ES-I3 (cell line): ENCODE measurements at regions not wholly inside any gene's neighbourhood (a gene's known extent, or its start where the extent isn't known, plus 50 kb on each side); places are given as distances from the start of the nearest gene placed in this dataset.

ENCODE experiments used
- H3K36me3 ChIP-seq: 2 replicates; pipeline ENCODE4 v1.6.1; 2013; ENCODE audit warnings: mild to moderate bottlenecking, low read length, control low read depth, moderate library complexity; ENCODE audit not compliant: insufficient read depth
- H3K4me1 ChIP-seq: 2 replicates; pipeline ENCODE4 v1.6.1; 2013; ENCODE audit warnings: mild to moderate bottlenecking, control low read depth, low read length; ENCODE audit not compliant: insufficient read depth
- H3K9ac ChIP-seq: 2 replicates; pipeline ENCODE4 v1.6.1; 2013; ENCODE audit warnings: low read depth, mild to moderate bottlenecking, low read length, moderate library complexity
- H3K9me3 ChIP-seq: 2 replicates; pipeline ENCODE4 v1.6.1; 2013; ENCODE audit warnings: mild to moderate bottlenecking, low read length, moderate library complexity; ENCODE audit not compliant: control insufficient read depth, insufficient read depth

DNA sequence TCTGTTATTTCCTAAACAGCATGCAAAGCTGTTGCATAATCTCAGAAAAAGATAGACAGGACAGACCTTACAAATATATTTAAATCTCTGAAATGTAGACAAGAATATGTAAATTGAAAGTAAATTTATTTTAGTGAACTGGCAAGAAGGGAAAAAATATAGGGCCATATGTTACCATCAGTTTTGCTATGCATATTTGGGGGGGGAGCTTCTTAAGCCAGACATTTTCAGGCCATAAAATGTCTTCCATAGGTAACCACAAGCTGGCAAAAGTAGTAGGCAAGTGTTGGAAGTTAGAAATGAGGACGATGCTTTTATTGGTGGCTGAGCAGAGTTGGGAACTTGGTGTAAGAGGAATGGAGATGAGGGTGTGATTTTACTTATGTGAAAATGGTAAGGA lies 272.0 kb upstream of the CXXC4 start:
- Histone ChIP-seq H3K9ac (no peak overlapping the region), H3K9me3 (no peaks in the 10 kb centered on the region), H3K36me3 (no peaks in the 10 kb centered on the region), H3K4me1 (no peaks in the 10 kb centered on the region)

- Histone ChIP-seq H3K36me3 (no peaks in the 10 kb centered on the region), H3K4me1 (no peaks in the 10 kb centered on the region), H3K9ac (no peak overlapping the region), H3K9me3 (no peaks in the 10 kb centered on the region)
Observed at GRCh38 chr4:104772849-104773248, 278.2 kb upstream of the CXXC4 start.

- Histone ChIP-seq H3K4me1 (no peaks in the 10 kb centered on the region), H3K9me3 (no peaks in the 10 kb centered on the region), H3K9ac (no peak overlapping the region), H3K36me3 (no peaks in the 10 kb centered on the region)
Observed at GRCh38 chr4:104795264-104795939, 300.7 kb upstream of the CXXC4 start.

DNA sequence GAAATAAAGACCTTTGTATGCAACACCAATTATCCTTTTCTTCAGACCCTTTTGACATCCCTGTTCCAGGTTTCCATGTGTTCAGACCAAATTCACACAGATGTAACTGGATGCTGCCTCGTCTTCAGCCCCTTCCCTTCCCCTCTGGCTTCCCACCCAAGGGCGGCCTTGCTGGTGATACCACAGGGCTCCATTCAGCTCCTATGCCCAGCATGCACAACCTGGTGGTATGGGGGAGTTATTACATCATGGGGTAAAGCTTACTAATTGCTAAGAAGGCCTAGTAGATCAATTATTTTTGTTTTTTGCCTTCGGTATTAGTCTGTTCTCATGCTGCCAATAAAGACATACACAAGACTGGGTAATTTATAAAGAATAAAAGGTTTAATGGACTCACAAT lies 317.0 kb upstream of the CXXC4 start:
- Histone ChIP-seq H3K9me3 (no peaks in the 10 kb centered on the region), H3K4me1 (no peaks in the 10 kb centered on the region), H3K36me3 (no peaks in the 10 kb centered on the region), H3K9ac (no peak overlapping the region)

DNA sequence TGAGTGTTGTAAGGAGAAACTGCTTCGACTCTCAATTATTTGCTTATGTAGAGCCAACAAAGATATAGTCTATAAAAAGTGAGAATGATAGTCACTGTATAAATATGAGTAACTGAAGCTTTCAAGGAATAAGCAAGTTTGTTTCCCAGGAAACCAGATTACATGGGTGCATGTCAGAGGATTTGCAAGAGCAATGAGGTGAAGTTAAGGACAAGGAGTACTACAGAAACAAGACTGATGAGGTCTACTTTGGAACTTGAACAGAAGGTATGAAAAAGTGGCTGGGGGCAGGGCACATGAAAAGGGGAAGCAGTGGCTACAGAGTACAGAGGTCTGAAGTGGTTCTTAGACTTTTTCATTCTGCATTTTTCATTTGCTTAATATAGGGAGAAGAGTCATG lies 321.0 kb upstream of the CXXC4 start:
- Histone ChIP-seq H3K9ac (no peak overlapping the region), H3K36me3 (no peaks in the 10 kb centered on the region), H3K9me3 (no peaks in the 10 kb centered on the region), H3K4me1 (no peaks in the 10 kb centered on the region)

DNA sequence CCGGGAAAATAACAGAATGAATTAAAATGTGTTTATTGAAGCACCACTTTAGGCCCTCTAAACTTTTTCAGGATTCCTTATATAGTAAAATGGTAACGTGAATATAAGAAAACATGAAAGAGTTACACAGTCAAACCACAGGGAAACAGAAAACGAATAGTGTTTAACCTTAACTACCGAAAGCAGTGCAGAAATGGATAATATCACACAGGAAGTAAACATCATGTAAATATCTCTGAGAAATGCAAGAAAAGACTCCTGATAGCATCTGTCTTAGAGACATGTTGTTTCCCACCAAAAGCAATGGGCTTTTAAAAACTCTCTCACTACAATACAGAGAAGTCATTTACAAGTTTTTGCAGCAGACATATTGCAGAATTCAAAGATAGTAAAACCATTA lies 323.9 kb upstream of the CXXC4 start:
- Histone ChIP-seq H3K9me3 (no peaks in the 10 kb centered on the region), H3K36me3 (no peaks in the 10 kb centered on the region), H3K4me1 (no peaks in the 10 kb centered on the region), H3K9ac (no peak overlapping the region)

DNA sequence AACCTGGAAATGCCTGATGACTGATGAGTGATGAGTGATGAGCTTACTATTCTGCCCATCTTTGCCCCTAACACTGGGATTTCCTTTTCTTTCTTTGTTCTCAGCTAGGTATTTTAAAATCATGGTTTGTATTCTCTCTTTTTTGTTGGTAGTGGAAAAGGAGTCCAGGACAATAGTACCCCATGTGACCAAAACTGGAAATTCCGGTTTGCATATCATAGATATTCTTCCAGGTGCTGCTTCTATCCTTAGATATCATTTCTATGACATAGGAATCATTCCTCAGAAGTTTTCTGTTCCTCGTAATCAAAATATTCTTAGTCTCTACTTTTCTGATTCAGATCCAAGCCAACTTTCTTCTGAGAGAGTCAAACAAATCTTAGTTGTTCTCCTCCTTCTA lies 320.5 kb upstream of the TET2 start:
- H3K4me1 ChIP-seq = no peaks in the 10 kb centered on the region
- no peaks in the 10 kb centered on the region for H3K9me3 ChIP-seq
- H3K9ac ChIP-seq = no peak overlapping the region
- H3K36me3 ChIP-seq = no peaks in the 10 kb centered on the region

DNA sequence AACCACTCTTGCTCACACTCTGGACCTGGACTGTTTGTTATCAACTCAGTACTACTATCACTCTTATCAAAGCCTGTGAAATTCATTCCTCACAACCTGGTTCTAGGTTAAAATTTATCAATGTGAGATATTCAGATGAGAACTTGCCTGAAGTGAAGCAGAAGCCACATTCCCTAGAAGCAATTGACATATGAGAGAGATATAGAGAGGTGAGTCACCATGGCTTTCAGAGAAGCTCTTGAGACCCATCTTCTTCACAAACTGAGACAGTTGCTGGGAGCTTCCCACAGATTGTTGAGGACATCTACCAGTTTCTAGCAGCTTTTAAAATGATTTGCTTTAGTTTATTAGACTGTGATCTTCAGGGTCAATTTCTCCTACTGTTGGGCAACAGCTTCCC lies 316.9 kb upstream of the TET2 start:
- no peaks in the 10 kb centered on the region for H3K36me3 ChIP-seq
- H3K4me1 ChIP-seq = no peaks in the 10 kb centered on the region
- H3K9ac ChIP-seq = no peak overlapping the region
- H3K9me3 ChIP-seq = no peaks in the 10 kb centered on the region

DNA sequence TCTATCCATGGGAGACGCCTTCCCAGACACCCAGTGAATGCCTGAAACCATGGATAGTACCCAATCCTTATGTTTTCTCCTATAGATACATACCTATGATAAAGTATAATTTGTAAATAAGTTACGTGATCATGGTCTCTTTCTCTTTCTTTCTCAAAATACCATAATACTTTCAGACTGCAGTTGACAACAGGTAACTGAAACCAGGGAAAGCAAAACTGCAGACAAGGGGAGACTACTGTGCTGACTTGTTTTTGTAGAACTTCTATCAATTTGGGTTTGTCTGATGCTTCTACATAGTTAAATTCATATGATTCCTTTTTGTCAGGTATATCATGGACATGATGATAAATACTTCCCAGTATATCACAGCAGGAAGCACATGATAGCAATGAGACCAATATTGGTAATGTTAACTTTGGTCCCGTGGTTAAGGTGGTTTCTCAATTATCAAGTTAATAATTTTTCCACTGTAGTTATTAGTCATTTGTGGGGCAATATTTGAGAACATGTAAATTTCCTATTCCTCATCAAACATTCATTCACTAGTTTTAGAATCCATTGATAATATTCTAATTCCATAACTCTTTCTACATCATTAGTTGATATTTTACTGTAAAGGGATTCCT lies 298.0 kb upstream of the TET2 start:
- Histone ChIP-seq H3K4me1 (no peaks in the 10 kb centered on the region; the same call in 1 of the 2 replicates), H3K36me3 (no peaks in the 10 kb centered on the region), H3K9me3 (no peaks in the 10 kb centered on the region), H3K9ac (no peak overlapping the region)

GRCh38 chr4:104859601-104860237 lies 287.0 kb upstream of the TET2 start:
- peaks cover 7% of the 10 kb centered on the region; the same call in 1 of the 2 replicates for H3K4me1 ChIP-seq
- no peak overlapping the region for H3K9ac ChIP-seq
- no peaks in the 10 kb centered on the region for H3K9me3 ChIP-seq
- H3K36me3 ChIP-seq = no peaks in the 10 kb centered on the region

- peaks cover 7% of the 10 kb centered on the region; the same call in 1 of the 2 replicates for H3K4me1 ChIP-seq
- H3K9me3 ChIP-seq = no peaks in the 10 kb centered on the region
- H3K36me3 ChIP-seq = no peaks in the 10 kb centered on the region
- no peak overlapping the region for H3K9ac ChIP-seq
Observed at GRCh38 chr4:104860238-104861123, 286.2 kb upstream of the TET2 start.

GRCh38 chr4:104866809-104867208 lies 279.9 kb upstream of the TET2 start:
- H3K9ac ChIP-seq = no peak overlapping the region
- H3K36me3 ChIP-seq = no peaks in the 10 kb centered on the region
- H3K9me3 ChIP-seq = no peaks in the 10 kb centered on the region
- no peaks in the 10 kb centered on the region for H3K4me1 ChIP-seq

- no peaks in the 10 kb centered on the region for H3K4me1 ChIP-seq
- no peaks in the 10 kb centered on the region for H3K36me3 ChIP-seq
- no peak overlapping the region for H3K9ac ChIP-seq
- no peaks in the 10 kb centered on the region for H3K9me3 ChIP-seq
Observed at GRCh38 chr4:104868533-104868932, 278.1 kb upstream of the TET2 start.

GRCh38 chr4:104868958-104869357 lies 277.7 kb upstream of the TET2 start:
- Histone ChIP-seq H3K9ac (no peak overlapping the region), H3K36me3 (no peaks in the 10 kb centered on the region), H3K4me1 (no peaks in the 10 kb centered on the region), H3K9me3 (no peaks in the 10 kb centered on the region)
